ENCODE measurements at regions not wholly inside any gene's neighbourhood (a gene's known extent, or its start where the extent isn't known, plus 50 kb on each side); places are given as distances from the start of the nearest gene placed in this dataset.

- TF ChIP-seq CTCF (IDR thresholded peaks at IDR 0.05) (no peak), POLR2AphosphoS5 (IDR thresholded peaks at IDR 0.05; ENCODE audit: insufficient read depth in 1 of 2, low read depth in 1 of 2) (no peak), POLR2A (IDR thresholded peaks at IDR 0.05) (no peak)
These were observed 140.3 kb downstream of the TENT5A start for GRCh38 chr6:81612136-81612535.
